ENCODE measurements at regions not wholly inside any gene's neighbourhood (a gene's known extent, or its start where the extent isn't known, plus 50 kb on each side); places are given as distances from the start of the nearest gene placed in this dataset.

GRCh38 chr9:131807144-131807983, 67.5 kb upstream of the RAPGEF1 start:
- TF ChIP-seq LEF1 (IDR thresholded peaks at IDR 0.05; ENCODE audit: borderline replicate concordance), result no peak
- no peak for TF ChIP-seq FOXM1 (IDR thresholded peaks at IDR 0.05; ENCODE audit: borderline replicate concordance)
- TF ChIP-seq BHLHE40 (IDR thresholded peaks at IDR 0.05; ENCODE audit: borderline replicate concordance), result no peak
- TF ChIP-seq ELF4 (IDR thresholded peaks at IDR 0.05), result no peak
- no peak for TF ChIP-seq SP1 (IDR thresholded peaks at IDR 0.05)
